GM19035 (cell line): ENCODE measurements at regions not wholly inside any gene's neighbourhood (a gene's known extent, or its start where the extent isn't known, plus 50 kb on each side); places are given as distances from the start of the nearest gene placed in this dataset.
"Not testable (repeated sequence)": the region's sequence is repeated elsewhere in the genome, so short reads cannot be mapped to it uniquely, and the experiment has no call there.

ENCODE experiments used
- ATAC-seq: cut with Tn5 transposase; IDR thresholded peaks from one replicate; pipeline ENCODE4 v1.9.1; 2021; ENCODE audit not compliant: unreplicated experiment

- no peak for ATAC-seq
Observed at GRCh38 chr12:58412461-58413060, 471.2 kb downstream of the ATP23 start.

- ATAC-seq, result no peak
Observed at GRCh38 chr12:58413794-58414193, 472.4 kb downstream of the ATP23 start.

- no peak for ATAC-seq
Observed at GRCh38 chr12:58414398-58414871, 473.1 kb downstream of the ATP23 start.

- no peak for ATAC-seq
Observed at GRCh38 chr12:58415716-58416115, 474.3 kb downstream of the ATP23 start.

- no peak for ATAC-seq
Observed at GRCh38 chr12:58416236-58416635, 474.9 kb downstream of the ATP23 start.

GRCh38 chr12:58419196-58419760, 477.9 kb downstream of the ATP23 start:
- ATAC-seq, result no peak

GRCh38 chr12:58419905-58420304, 478.5 kb downstream of the ATP23 start:
- ATAC-seq, result no peak

GRCh38 chr12:58420503-58420902, 479.1 kb downstream of the ATP23 start:
- ATAC-seq, result no peak

- ATAC-seq, result no peak
Observed at GRCh38 chr12:58421990-58422389, 480.6 kb downstream of the ATP23 start.

GRCh38 chr12:58424735-58425392, 483.5 kb downstream of the ATP23 start:
- ATAC-seq, result peak; percentile 39

- peak; percentile 92 for ATAC-seq
Observed at GRCh38 chr12:58425481-58426392, 484.4 kb downstream of the ATP23 start.

GRCh38 chr12:58426437-58426836, 485.1 kb downstream of the ATP23 start:
- not testable (repeated sequence) for ATAC-seq

GRCh38 chr12:58433959-58434358, 486.3 kb downstream of the LRIG3 start:
- ATAC-seq, result no peak

GRCh38 chr12:58434726-58435125, 485.6 kb downstream of the LRIG3 start:
- no peak for ATAC-seq

- peak; percentile 79 for ATAC-seq
Observed at GRCh38 chr12:58435647-58436046, 484.7 kb downstream of the LRIG3 start.

GRCh38 chr12:58441483-58441882, 478.8 kb downstream of the LRIG3 start:
- ATAC-seq, result no peak

GRCh38 chr12:58443273-58443980, 476.9 kb downstream of the LRIG3 start:
- ATAC-seq, result peak; percentile 82

- no peak for ATAC-seq
Observed at GRCh38 chr12:58443981-58444371, 476.3 kb downstream of the LRIG3 start.

GRCh38 chr12:58450868-58451482, 469.3 kb downstream of the LRIG3 start:
- ATAC-seq, result no peak

GRCh38 chr12:58452546-58452945, 467.8 kb downstream of the LRIG3 start:
- ATAC-seq, result no peak
